ENCODE measurements at regions not wholly inside any gene's neighbourhood (a gene's known extent, or its start where the extent isn't known, plus 50 kb on each side); places are given as distances from the start of the nearest gene placed in this dataset.

GRCh38 chr1:81409262-81409661 is 391.5 kb upstream of the ADGRL2 start:
- Histone ChIP-seq H3K27me3 (no peaks in the 10 kb centered on the region), H3K4me3 (no peak overlapping the region), H3K36me3 (no peaks in the 10 kb centered on the region), H3K4me1 (0 out of 2 replicates have a peak, but pooled peaks cover 6% of the 10 kb centered on the region), H3K27ac (no peak overlapping the region), H3K9me3 (replicated peaks) (no peaks in the 10 kb centered on the region)
- no peak for DNase-seq

- Histone ChIP-seq H3K4me3 (no peak overlapping the region), H3K27me3 (no peaks in the 10 kb centered on the region), H3K36me3 (no peaks in the 10 kb centered on the region), H3K9me3 (replicated peaks) (no peaks in the 10 kb centered on the region), H3K27ac (no peak overlapping the region), H3K4me1 (0 out of 2 replicates have a peak, but pooled peaks cover 6% of the 10 kb centered on the region)
- DNase-seq = no peak
These were observed 392.3 kb upstream of the ADGRL2 start for GRCh38 chr1:81408419-81408818.

DNA sequence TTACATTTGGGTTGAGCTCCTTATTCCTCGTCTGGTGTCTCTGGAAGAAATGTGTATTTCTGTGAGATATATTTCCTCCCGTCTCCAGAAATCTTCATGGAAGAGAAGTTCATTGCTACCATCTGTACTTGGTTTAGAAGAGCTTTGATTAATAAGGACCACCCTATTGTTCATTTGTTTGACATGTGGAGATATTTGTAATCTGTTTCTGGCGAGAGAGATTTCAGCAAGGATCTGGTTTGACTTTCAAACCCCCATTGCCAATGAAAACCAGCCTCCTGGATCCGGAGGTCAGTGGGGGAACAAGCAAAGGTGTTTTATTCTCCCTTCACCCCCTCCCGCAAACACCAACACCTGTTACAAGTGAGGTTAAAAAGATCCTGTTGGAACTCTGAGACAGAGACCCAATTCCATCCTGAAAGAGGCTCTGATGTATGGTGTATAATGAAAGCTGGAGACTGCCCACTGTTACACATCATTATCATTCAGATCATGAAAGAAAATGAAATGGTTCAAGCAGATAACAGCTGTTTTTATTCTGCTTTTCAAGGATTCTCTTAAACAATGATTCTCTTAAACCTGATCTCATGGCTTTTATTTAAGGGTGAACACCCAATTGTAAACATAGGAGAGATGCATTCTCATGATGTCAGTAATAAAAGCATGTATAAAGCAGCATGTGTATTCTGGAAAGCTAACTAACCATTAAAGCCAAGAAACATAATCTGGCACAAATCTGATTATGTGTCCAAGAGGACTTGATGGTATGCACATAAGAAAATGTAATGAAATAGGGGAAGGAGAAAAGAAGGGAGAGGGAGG is 393.5 kb upstream of the ADGRL2 start:
- Histone ChIP-seq H3K4me3 (no peak overlapping the region), H3K27ac (no peak overlapping the region), H3K9me3 (replicated peaks) (no peaks in the 10 kb centered on the region), H3K27me3 (no peaks in the 10 kb centered on the region), H3K36me3 (no peaks in the 10 kb centered on the region), H3K4me1 (0 out of 2 replicates have a peak, but pooled peaks cover 6% of the 10 kb centered on the region)
- peak in 1 of 2 experiments; percentile 26 for DNase-seq

GRCh38 chr1:81406292-81406999 is 394.3 kb upstream of the ADGRL2 start:
- no peak overlapping the region for H3K27ac ChIP-seq
- H3K9me3 ChIP-seq (replicated peaks) = no peaks in the 10 kb centered on the region
- H3K4me1 ChIP-seq = 0 out of 2 replicates have a peak, but pooled peaks cover 6% of the 10 kb centered on the region
- H3K4me3 ChIP-seq = no peak overlapping the region
- no peak for DNase-seq
- no peaks in the 10 kb centered on the region for H3K27me3 ChIP-seq
- H3K36me3 ChIP-seq = no peaks in the 10 kb centered on the region

GRCh38 chr1:81398041-81398440 is 402.7 kb upstream of the ADGRL2 start:
- DNase-seq = no peak
- Histone ChIP-seq H3K27ac (no peak overlapping the region), H3K4me3 (no peak overlapping the region), H3K36me3 (no peaks in the 10 kb centered on the region), H3K27me3 (no peaks in the 10 kb centered on the region), H3K9me3 (replicated peaks) (0 out of 2 replicates have a peak, but pooled peaks cover 4% of the 10 kb centered on the region), H3K4me1 (no peaks in the 10 kb centered on the region)

- no peak for DNase-seq
- no peak overlapping the region for H3K4me3 ChIP-seq
- no peaks in the 10 kb centered on the region for H3K36me3 ChIP-seq
- no peaks in the 10 kb centered on the region for H3K27me3 ChIP-seq
- H3K9me3 ChIP-seq (replicated peaks) = no peaks in the 10 kb centered on the region
- H3K4me1 ChIP-seq = no peaks in the 10 kb centered on the region
- no peak overlapping the region for H3K27ac ChIP-seq
These were observed 408.1 kb upstream of the ADGRL2 start for GRCh38 chr1:81392526-81393226.

GRCh38 chr1:81391125-81391828 is 409.5 kb upstream of the ADGRL2 start:
- peak in 1 of 2 experiments; percentile 42 for DNase-seq
- H3K9me3 ChIP-seq (replicated peaks) = no peaks in the 10 kb centered on the region
- no peaks in the 10 kb centered on the region for H3K36me3 ChIP-seq
- no peaks in the 10 kb centered on the region for H3K4me1 ChIP-seq
- no peaks in the 10 kb centered on the region for H3K27me3 ChIP-seq
- H3K27ac ChIP-seq = no peak overlapping the region
- no peak overlapping the region for H3K4me3 ChIP-seq

DNA sequence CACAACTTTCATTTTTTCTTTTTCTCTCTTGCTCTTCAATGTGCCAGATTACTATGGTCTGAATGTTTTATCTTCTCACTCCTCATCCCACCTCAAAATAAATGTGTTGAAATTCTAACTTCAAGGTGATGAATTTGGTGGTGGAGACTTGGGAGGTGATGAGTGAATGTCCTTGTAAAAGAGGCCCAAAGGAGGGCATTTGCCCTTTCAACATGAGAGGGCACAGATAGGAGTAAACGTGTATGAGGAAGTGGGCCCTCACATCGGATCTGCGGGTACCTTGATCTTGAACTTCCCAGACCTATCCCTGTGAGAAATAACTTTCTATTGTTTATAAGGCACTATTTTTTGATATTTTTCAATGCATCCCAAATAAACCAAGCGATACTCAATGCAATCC is 412.3 kb upstream of the ADGRL2 start:
- no peaks in the 10 kb centered on the region for H3K36me3 ChIP-seq
- no peak overlapping the region for H3K4me3 ChIP-seq
- no peaks in the 10 kb centered on the region for H3K4me1 ChIP-seq
- H3K27ac ChIP-seq = no peak overlapping the region
- H3K9me3 ChIP-seq (replicated peaks) = no peaks in the 10 kb centered on the region
- DNase-seq = no peak
- H3K27me3 ChIP-seq = no peaks in the 10 kb centered on the region

- Histone ChIP-seq H3K9me3 (replicated peaks) (no peaks in the 10 kb centered on the region), H3K27ac (no peak overlapping the region), H3K36me3 (no peaks in the 10 kb centered on the region), H3K27me3 (no peaks in the 10 kb centered on the region), H3K4me3 (no peak overlapping the region), H3K4me1 (no peaks in the 10 kb centered on the region)
- no peak for DNase-seq
These were observed 413.3 kb upstream of the ADGRL2 start for GRCh38 chr1:81387446-81387845.

- Histone ChIP-seq H3K27ac (no peak overlapping the region), H3K4me3 (no peak overlapping the region), H3K4me1 (no peaks in the 10 kb centered on the region), H3K36me3 (no peaks in the 10 kb centered on the region), H3K27me3 (no peaks in the 10 kb centered on the region), H3K9me3 (replicated peaks) (no peaks in the 10 kb centered on the region)
- DNase-seq = no peak
These were observed 418.2 kb upstream of the ADGRL2 start for GRCh38 chr1:81382561-81382960.

- H3K4me1 ChIP-seq = no peaks in the 10 kb centered on the region
- H3K27me3 ChIP-seq = no peaks in the 10 kb centered on the region
- no peak overlapping the region for H3K27ac ChIP-seq
- H3K36me3 ChIP-seq = no peaks in the 10 kb centered on the region
- DNase-seq = no peak
- no peaks in the 10 kb centered on the region for H3K9me3 ChIP-seq (replicated peaks)
- no peak overlapping the region for H3K4me3 ChIP-seq
These were observed 418.9 kb upstream of the ADGRL2 start for GRCh38 chr1:81381881-81382280.

DNA sequence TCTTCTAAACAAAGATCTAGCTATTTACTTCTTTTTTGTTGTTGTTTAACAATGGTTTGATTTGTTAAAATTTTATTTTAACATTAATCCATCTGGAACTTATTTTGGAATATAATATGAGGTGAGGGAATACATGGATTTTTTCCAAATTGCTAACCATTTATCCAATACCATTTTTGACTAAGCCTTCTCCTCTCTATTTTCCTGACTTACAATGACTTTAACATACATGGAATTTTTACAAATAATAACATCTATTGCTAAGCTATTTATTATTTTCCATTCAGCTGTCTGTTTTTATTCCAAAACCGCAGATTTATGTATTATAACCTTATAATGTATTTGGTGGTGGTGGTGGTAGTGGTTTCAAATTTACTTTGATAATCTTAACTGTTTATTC is 420.3 kb upstream of the ADGRL2 start:
- no peaks in the 10 kb centered on the region for H3K4me1 ChIP-seq
- H3K36me3 ChIP-seq = no peaks in the 10 kb centered on the region
- no peak overlapping the region for H3K4me3 ChIP-seq
- H3K27me3 ChIP-seq = no peaks in the 10 kb centered on the region
- no peaks in the 10 kb centered on the region for H3K9me3 ChIP-seq (replicated peaks)
- DNase-seq = no peak
- H3K27ac ChIP-seq = no peak overlapping the region

GRCh38 chr1:81379430-81379829 is 421.3 kb upstream of the ADGRL2 start:
- H3K36me3 ChIP-seq = no peaks in the 10 kb centered on the region

DNA sequence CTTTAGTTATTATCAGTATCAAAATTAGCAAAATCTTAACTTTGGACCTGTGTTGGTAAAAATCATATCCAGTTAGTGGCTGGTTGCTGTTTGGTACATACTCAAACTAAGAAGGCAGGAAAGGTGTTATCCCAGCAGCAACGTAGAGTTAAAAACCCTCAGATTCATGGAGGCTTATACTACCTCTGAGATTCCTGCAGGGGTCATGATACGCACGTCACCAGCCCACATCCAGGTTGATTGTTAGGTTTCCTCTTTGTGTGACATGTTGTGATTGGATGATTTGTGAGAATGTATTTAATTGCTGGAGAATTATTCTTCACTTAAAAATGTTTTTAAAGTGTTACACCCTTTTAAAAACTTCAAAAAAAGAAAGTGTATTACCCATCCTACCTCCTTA is 423.3 kb upstream of the ADGRL2 start:
- H3K27me3 ChIP-seq = no peaks in the 10 kb centered on the region
- peak in 1 of 2 experiments; percentile 11 for DNase-seq
- H3K27ac ChIP-seq = no peak overlapping the region
- H3K4me1 ChIP-seq = no peaks in the 10 kb centered on the region
- H3K9me3 ChIP-seq (replicated peaks) = no peaks in the 10 kb centered on the region
- H3K36me3 ChIP-seq = no peaks in the 10 kb centered on the region
- no peak overlapping the region for H3K4me3 ChIP-seq

More at GRCh38 chr1:81379430-81379829, 421.3 kb upstream of the ADGRL2 start:
- H3K27ac ChIP-seq = no peak overlapping the region
- no peaks in the 10 kb centered on the region for H3K9me3 ChIP-seq (replicated peaks)
- H3K4me3 ChIP-seq = no peak overlapping the region
- H3K27me3 ChIP-seq = no peaks in the 10 kb centered on the region
- H3K4me1 ChIP-seq = no peaks in the 10 kb centered on the region
- no peak for DNase-seq
